Neural crest cell (in vitro differentiated cells): ENCODE measurements at regions not wholly inside any gene's neighbourhood (a gene's known extent, or its start where the extent isn't known, plus 50 kb on each side); places are given as distances from the start of the nearest gene placed in this dataset.

Source experiments
- DNase-seq: peaks from one replicate; pipeline ENCODE4 v3.0.0; 2021; ENCODE audit warnings: low read depth, mixed read lengths, low spot score
- H3K27ac Mint-ChIP-seq: one replicate; pipeline ENCODE4 v1.8.0; 2021; ENCODE audit warnings: mild to moderate bottlenecking, mixed read lengths; ENCODE audit not compliant: unreplicated experiment
- H3K27me3 Mint-ChIP-seq: 2 replicates; pipeline ENCODE4 v1.8.0; 2021; ENCODE audit warnings: low read depth, mild to moderate bottlenecking, mixed read lengths
- H3K36me3 Mint-ChIP-seq: 2 replicates; pipeline ENCODE4 v1.8.0; 2021; ENCODE audit warnings: low read depth, mild to moderate bottlenecking, mixed read lengths
- H3K4me1 Mint-ChIP-seq: 2 replicates; pipeline ENCODE4 v1.8.0; 2021; ENCODE audit warnings: mixed read lengths
- H3K4me3 Mint-ChIP-seq: one replicate; pipeline ENCODE4 v1.8.0; 2021; ENCODE audit warnings: mild to moderate bottlenecking, mixed read lengths
- H3K9me3 Mint-ChIP-seq: 2 replicates; pipeline ENCODE4 v1.8.0; 2021; ENCODE audit warnings: mixed read lengths
- TF ChIP-seq, protein P1 (sequence below): fragments of 200-600 bp; sonication (generic); conservative IDR thresholded peaks from 2 replicates; pipeline ENCODE4 v1.5.0; 2021; ENCODE audit warnings: antibody characterized with exemption, mild to moderate bottlenecking

DNA sequence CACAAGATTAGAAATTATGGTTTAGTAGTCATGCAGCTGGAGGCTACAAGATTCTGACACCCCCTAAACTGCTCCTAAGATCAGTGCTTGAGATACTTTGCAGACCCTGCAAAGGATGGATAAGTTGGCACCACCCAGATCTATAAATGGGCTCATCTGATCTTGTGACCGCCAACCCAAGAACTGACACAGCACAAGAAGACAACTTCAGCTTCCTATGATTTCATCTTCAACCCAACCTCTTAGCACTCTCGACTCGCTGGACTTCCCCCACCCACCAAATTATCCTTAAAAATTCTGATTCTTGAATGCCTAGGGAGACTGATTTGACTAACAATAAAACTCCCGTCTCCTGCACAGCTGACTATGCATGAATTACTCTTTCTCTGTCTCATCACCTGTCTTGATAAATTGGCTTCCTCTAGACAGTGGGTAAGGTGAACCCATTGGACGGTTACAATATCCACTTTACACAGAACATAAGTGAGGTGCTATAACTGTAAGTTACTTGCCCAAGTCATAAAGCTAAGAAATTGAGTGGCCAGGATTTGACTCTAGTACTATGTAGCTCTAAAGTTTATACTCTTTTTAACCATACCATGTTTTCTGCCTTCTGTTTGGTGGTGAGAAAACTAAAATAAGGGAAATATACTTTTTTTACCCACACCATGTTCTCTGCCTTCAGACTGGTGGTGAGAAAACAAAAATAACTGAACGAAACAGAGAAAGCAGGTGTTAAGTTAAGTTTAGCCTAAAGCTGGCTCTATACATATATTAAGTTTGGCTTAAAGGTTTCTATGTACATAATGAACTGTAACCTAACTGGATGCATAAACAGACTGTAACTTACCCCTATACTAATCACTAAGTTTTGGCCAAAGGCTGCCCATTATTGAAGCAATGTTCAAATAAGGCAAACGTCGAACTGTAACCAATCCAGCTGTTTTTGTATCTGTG lies 962.3 kb upstream of the NXPH2 start:
- peaks cover 2% of the 10 kb centered on the region for H3K9me3 Mint-ChIP-seq
- no peaks in the 10 kb centered on the region for H3K27me3 Mint-ChIP-seq
- no peak overlapping the region for H3K4me3 Mint-ChIP-seq
- H3K27ac Mint-ChIP-seq: no peak overlapping the region
- no peaks in the 10 kb centered on the region for H3K4me1 Mint-ChIP-seq
- no peak for DNase-seq
- no peaks in the 10 kb centered on the region for H3K36me3 Mint-ChIP-seq
- TF ChIP-seq, protein P1, sequence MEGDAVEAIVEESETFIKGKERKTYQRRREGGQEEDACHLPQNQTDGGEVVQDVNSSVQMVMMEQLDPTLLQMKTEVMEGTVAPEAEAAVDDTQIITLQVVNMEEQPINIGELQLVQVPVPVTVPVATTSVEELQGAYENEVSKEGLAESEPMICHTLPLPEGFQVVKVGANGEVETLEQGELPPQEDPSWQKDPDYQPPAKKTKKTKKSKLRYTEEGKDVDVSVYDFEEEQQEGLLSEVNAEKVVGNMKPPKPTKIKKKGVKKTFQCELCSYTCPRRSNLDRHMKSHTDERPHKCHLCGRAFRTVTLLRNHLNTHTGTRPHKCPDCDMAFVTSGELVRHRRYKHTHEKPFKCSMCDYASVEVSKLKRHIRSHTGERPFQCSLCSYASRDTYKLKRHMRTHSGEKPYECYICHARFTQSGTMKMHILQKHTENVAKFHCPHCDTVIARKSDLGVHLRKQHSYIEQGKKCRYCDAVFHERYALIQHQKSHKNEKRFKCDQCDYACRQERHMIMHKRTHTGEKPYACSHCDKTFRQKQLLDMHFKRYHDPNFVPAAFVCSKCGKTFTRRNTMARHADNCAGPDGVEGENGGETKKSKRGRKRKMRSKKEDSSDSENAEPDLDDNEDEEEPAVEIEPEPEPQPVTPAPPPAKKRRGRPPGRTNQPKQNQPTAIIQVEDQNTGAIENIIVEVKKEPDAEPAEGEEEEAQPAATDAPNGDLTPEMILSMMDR: no peak

GRCh38 chr2:139737659-139738058 lies 957.5 kb upstream of the NXPH2 start:
- DNase-seq: no peak
- no peaks in the 10 kb centered on the region for H3K36me3 Mint-ChIP-seq
- H3K4me3 Mint-ChIP-seq: no peak overlapping the region
- no peaks in the 10 kb centered on the region for H3K4me1 Mint-ChIP-seq
- H3K27ac Mint-ChIP-seq: no peak overlapping the region
- H3K27me3 Mint-ChIP-seq: no peaks in the 10 kb centered on the region
- TF ChIP-seq, protein P1: no peak
- H3K9me3 Mint-ChIP-seq: no peaks in the 10 kb centered on the region

DNA sequence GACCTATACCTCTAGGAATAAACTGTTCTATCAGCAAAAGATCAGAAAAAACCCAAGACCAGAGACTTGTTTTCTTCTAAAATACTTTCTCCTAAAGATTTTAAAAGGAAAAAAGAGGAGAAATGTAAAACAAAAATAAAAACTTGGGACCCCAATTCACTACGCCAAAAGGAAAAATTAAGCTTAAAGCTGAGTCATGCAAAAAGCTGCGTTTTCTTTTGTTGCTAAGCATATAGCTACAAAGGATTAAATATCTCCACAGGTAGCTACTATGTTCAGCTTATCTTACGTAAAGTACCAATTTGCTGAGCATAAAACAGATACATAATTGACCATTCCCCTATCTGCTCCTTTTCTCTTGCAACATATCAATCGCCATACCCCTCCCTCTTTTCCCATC lies 950.0 kb upstream of the NXPH2 start:
- TF ChIP-seq, protein P1: no peak
- Mint-ChIP-seq H3K4me1 (no peaks in the 10 kb centered on the region), H3K27me3 (no peaks in the 10 kb centered on the region), H3K36me3 (no peaks in the 10 kb centered on the region), H3K9me3 (no peaks in the 10 kb centered on the region), H3K4me3 (no peak overlapping the region), H3K27ac (no peak overlapping the region)
- DNase-seq: no peak

- Mint-ChIP-seq H3K9me3 (peaks cover 4% of the 10 kb centered on the region), H3K27me3 (no peaks in the 10 kb centered on the region), H3K27ac (no peak overlapping the region), H3K4me3 (no peak overlapping the region), H3K36me3 (no peaks in the 10 kb centered on the region), H3K4me1 (no peaks in the 10 kb centered on the region)
- TF ChIP-seq, protein P1: no peak
- DNase-seq: no peak
Observed at GRCh38 chr2:139721411-139721995, 941.3 kb upstream of the NXPH2 start.

DNA sequence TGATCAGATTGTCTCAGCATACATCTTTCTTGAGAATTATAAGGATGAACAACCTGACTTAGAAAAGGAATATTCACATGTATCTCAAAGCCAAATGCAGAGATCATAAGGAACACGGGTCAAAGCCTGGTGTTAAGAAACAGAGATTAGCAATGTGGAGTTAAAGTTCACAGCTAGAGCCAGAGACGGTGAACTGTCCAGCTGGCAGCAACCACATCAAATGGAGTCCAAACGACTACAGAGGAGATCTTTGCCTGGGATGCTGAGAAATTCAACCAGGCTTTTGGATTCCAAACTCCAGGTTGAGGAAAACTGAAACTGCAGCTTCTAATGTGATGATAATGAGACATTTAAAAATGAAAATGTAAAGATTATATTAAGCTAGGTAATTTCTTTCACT lies 939.9 kb upstream of the NXPH2 start:
- Mint-ChIP-seq H3K4me3 (no peak overlapping the region), H3K27me3 (no peaks in the 10 kb centered on the region), H3K4me1 (no peaks in the 10 kb centered on the region)

More for the DNA sequence above, 939.9 kb upstream of the NXPH2 start:
- TF ChIP-seq, protein P1: no peak
- peaks cover 4% of the 10 kb centered on the region for H3K9me3 Mint-ChIP-seq
- DNase-seq: no peak
- H3K27ac Mint-ChIP-seq: no peak overlapping the region
- H3K36me3 Mint-ChIP-seq: no peaks in the 10 kb centered on the region
